DMS114 treated with DMSO at 0.1 percent for 48 hours (cell line): ENCODE measurements at regions not wholly inside any gene's neighbourhood (a gene's known extent, or its start where the extent isn't known, plus 50 kb on each side); places are given as distances from the start of the nearest gene placed in this dataset.

Experiments
- DNase-seq: peaks from one replicate; lab custom pipeline; 2025; ENCODE audit not compliant: unreplicated experiment; lab: John Stamatoyannopoulos, UW

DNA sequence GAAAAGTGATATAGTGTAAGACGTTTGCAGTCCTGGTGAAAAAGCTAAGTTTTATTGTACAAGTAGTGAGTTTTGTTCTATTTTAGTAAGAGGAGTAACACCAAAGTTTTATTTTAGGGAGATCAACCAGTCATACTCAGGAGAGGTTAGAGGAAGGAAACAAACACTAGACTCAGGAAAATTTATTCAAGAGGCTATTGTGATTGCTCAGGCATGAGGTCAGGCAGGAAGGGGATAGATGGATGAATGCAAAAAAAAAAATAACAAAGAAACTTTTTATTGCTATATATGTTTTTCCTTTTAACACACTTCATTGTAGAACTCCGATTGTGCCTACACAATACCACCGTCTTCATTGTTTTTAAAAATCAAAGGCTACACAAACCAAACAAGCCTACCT, 189.0 kb downstream of the LYPLAL1 start:
- no peak for DNase-seq

DNA sequence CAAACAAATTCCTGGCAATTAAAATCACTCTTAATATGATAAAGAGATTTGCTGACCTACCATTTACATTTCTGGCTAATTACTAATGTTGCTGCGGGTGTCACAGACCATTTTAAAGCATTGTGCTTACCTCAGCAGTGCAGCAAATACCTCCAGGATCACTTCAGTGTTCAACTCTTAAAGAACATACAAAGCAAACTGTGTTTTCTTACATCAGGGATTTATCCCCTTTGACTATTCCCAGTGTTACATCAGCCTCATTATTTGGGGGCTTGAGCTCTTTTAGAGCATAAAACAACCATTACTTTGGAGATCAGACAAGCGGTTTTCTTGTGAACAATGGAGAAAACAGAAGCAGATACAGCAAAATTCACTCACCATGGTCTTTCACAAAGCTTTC, 185.4 kb downstream of the LYPLAL1 start:
- DNase-seq = no peak

DNA sequence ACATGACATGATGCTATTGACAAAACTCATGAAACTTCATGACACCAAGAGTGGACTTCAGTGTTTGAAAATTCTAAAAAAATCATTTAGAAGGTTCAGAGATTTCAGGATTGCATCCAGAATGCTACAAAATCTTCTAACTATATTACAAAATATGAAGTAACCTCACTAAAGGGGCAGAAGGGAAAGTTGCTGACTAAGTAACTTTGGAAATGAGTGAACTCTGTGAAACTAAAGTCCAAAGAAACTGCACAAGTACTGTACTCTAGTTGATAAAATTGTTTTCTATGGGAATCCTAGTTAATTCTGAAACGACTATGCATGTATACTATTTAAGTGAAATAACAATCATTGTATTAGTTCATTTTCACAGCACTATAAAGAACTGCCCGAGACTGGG, 184.4 kb downstream of the LYPLAL1 start:
- DNase-seq = no peak

DNA sequence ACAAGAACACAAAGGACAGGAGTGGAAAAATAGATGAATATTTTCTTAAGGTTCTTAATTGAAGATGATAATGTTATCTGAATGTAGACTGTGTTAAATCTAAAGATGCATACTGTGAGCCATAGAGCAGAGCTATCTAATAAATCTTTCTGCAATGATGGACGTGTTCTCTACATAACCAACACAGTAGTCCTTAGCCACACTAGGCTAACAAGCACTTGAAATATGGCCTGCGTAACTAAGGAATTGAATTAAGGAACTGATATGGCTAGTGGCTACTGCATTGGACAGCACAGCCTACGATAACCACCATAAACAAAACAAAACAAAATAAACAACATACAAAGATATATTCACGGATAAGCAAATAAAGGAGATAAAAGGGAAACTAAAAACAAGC, 181.3 kb downstream of the LYPLAL1 start:
- no peak for DNase-seq

DNA sequence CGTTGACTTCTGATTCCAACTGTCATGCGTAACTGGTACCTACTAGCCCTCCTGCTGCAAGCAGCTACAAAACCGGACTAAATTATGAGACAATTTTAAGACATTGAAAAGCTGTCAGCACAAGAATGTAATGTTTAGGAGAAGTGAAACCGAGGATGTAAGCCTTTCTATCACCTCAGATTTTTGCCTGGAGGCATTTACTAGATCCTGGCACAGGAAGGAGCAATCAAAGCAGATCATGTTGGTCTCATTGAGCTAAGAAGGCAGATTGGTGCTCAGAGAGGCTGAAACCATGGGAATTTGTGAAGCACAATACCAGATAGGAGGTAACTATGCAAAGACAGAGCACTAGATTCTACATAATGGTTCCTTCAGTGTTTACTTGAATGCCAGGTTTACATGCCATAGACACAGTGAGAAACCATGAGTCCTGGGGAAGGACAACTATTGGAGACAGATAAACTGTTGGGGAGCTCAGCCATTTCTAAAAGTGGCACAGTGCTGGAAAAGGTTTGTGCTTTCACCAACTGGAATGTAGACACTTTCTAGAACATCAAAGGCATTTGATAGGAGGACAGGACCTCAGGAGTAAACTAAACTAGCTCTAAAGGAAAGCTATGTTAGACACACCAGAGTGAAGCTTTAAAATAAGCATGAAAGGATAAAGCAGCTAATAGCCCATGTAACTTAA, 179.4 kb downstream of the LYPLAL1 start:
- DNase-seq = no peak

DNA sequence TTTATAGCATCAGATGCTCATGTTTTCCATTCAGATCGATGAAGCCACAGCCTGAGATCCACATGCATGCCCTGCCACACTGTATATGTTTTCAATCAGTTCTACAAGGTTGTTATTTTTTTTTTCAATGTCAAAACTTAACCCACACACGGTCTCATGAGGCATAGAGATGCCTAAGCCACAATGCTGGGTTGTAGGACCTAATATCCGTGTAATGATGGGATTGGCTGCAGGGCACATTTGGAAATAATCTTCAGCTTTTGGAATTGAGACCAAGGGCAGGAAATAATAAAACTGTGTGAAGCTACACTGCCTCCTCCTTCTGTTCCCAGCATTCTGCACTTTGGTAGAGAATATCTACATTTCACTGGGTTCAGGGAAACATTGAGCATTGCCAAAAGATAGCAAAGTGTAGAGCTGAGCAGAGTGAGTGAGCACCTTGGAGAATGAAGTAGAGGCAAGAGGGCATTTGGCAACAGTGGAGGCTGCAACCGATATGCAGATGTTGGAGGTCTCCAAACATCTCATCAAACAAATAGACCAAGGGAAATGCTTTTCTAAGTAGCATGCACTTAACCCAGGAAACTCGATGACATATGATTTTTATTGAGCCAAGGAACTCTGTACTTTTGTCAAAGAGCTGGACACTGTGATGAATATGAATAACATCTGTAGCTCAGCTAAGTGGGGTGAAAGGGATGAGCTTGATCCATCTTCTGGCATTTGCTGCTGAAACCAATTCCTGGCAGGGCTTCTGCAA, 176.7 kb downstream of the LYPLAL1 start:
- no peak for DNase-seq

DNA sequence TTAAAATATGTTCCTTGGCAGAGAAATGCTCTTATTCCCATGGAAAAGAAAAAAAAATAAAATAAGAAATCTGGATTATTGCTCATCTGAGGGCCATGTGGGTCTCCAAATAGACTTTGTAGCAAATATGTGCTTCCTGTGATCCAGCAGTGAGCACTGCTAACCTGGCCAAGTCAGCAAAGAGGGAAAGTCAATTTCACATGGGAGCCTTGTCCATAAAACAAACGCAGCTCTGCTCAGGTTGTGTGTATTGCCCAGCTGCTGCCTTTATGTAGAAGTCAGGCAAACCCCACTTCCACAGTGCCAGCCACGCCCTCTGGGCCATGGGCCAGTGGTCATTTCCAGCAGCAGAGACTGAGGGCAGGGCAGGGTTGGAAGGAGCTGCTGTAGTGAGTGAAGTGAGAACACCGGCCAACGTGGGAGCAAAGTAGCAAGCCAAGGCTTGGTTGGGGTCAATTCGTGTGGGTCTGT, 174.3 kb downstream of the LYPLAL1 start:
- DNase-seq = no peak

DNA sequence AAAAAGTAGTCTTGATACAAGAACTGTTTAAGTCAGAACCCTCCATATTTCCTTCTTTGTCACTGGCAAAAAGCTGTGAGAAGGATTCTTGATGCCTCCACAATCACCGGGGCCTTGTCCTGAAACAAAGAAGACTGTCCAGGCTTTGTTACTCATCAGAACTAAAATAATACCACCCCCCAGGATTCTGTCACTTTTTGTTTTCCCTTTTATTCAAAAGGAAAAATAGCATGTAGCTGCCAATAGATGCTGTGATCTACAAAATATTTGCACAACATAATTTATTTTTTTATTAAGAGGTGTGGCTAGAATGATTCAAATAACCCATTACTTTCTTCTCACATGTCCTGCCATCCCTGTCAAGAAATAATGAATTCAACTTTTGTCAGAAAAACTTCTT, 173.7 kb downstream of the LYPLAL1 start:
- no peak for DNase-seq

DNA sequence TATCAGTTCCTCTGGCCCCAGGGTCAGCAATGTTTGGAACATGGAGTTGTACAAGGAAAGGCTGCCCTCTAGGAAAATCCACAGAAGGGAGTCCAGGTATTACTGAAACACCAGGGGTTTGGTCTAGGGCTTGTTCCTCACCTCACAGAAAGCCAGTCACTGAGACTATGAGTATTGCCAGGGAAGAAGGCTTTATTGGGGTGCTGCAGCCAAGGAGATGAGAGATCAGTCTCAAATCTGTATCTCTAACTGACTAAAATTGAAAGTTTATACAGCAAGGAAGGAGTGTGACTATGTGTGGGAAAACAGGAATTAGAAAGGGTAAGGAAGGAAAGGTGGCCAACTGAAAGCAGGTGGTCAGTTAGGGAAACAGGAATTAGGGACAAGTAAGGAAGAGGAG, 172.3 kb downstream of the LYPLAL1 start:
- DNase-seq = no peak

DNA sequence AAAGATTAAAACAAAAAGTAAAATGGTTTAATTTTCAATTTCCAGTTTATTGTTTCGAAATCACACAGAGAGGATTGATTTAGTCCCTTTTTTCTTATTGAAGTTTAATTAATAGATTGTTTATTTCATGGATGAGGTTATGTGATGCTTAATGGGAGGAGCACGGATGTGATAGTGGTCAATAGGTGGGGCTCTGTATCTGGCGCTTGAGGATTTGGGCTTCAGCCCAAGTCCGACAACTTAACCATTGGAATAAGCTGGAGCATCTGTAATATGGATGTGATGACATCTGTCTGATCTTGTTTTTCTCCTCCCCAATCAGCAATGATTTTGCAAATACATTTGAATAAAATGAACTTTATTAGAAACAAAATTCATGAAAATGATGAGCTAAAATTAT, 169.2 kb downstream of the LYPLAL1 start:
- DNase-seq = no peak

DNA sequence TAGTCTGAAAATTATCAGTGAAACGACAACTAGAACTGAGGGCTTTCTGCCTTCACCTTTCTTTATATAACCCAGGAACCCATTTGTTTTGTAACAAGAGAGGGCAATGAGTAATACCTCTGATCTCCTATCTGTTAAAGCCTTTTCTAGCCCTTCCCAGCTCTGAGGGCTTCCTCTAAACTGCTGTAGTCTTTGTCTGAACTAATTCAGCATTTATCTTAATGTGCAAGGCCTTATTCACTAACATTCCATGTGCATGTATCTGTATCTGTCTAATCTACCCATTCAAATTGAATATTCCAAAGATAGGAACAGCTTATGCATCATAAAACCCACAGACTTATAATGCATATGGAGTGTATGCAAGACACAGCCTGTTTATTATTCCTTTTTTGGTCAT, 167.1 kb downstream of the LYPLAL1 start:
- DNase-seq = no peak

DNA sequence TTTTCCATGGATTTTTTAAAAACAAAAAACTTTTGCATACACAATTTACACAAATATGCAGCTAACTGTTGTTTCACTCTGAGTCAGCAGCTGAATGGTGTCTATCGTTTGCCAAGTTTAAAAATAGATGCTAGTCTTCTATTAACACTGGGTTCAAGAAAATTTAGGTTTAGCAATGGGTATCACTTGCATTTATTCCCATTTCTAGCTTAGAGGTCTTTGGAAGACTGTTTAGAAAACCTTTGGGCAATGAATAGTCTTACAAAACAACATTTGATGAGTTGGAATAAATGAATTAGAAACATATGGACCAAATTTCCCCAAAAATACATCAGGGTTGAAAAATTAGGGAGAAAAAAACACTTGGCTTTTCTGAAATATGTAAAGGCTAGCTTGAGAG, 165.8 kb downstream of the LYPLAL1 start:
- DNase-seq = no peak

DNA sequence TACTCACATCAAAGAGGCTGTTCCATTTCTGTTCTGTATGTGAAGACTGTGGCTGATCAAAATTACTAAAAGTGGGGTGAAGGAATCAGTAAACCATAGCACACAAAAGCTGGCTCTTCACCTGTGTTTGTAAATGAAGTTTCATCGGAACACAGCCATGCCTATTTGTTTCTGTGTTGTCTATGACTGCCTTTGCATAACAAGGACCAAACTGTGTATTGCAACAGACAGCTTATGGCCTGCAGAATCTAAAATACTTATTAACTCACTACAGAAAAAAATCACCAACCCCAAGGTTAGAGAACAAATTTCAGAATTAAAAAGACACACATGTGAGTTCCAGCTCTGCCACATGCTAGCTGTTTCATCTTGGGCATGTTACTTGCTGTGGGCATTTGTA, 163.9 kb downstream of the LYPLAL1 start:
- DNase-seq = no peak

DNA sequence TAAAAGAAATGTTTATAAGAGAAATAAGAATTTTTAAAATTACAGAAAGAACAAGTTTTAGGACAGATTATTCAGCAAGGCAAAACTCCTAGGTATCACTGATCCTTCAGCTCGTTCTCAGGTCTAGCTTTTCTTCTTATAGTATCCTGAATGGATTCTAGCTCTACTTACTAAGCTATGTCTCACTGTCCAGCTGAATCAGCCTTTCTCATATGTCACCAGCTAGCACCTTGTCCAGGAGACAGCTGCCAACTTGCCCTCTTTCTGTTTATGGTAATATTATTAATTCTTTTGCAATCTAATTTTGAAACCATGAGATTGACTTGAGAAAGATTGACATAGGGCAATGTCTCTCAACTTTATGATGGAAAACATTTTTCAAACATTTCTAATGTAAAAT, 159.9 kb downstream of the LYPLAL1 start:
- DNase-seq = no peak

DNA sequence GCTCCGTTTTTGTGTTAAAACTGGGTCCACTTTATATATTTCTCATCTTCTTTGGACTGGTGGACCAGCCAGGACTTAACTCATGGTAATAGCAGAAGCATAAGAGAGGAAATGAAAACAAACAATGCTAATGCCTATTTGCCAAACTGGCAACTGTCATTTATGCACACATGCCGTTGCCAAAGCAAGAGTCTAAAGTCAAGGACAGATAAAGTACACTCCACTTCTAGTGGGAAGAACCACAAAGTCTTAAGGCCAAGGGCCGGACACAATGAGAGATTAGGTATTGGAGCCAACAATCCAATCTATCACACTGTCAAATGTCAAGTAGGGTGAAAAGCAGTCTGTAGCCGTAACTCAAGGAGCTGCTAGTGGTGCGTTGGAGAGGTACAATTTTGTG, 157.7 kb downstream of the LYPLAL1 start:
- DNase-seq = no peak

DNA sequence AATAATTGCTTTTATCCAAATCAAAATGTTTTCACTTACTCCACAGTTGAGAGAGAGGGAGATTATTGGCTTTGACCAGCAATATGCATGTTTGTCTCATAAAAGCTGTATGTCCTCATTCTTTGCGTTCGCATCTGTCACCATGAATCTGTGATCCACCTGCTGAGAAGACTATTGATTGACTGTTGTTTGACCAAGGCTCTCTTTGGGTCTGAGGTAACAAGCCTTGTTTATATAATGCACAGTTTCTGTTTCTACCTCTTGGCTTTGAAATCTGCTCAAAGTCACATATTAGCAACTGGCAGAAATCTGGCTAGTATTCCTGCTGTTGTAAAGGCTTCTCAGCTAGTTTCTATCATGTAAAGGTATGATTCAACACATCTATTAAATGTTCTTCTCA, 157.0 kb downstream of the LYPLAL1 start:
- DNase-seq = no peak

DNA sequence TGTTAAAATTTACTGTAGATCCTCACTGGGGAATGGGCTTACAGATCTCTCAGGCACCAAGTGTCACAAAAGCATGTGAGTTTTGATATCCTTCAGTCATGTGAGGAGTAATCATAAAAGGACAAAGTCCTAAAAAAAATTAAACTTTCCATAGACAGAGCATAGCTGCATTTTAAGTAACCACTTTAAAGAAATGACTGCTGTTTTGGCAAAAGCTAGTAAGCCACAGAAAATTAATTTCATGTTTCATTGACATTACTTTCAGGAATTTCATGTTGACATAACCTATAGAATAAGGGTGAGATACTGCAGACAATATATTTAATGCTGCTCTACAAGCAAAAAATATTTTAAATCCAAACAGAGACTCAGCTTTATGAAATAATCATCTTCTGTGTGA, 156.3 kb downstream of the LYPLAL1 start:
- DNase-seq = no peak

DNA sequence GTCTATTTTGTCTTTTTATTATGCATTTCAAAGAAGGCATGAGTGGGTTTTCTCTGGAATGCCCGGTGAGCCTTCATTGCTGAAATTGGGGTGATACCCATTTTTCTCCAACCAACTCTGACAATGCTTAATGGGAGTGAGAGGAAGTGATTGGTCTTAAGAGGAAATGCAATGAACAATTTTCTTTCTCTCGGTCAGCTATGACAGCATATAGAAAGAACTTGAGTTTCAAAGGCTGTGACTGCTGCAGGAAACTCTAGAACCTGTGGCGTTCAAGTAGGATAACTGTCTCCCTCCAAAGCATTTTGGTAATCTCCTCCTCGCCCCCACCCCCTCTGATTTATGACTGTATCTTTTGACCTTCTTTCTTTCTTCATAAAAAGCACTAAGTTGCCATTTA, 155.9 kb downstream of the LYPLAL1 start:
- DNase-seq = no peak

DNA sequence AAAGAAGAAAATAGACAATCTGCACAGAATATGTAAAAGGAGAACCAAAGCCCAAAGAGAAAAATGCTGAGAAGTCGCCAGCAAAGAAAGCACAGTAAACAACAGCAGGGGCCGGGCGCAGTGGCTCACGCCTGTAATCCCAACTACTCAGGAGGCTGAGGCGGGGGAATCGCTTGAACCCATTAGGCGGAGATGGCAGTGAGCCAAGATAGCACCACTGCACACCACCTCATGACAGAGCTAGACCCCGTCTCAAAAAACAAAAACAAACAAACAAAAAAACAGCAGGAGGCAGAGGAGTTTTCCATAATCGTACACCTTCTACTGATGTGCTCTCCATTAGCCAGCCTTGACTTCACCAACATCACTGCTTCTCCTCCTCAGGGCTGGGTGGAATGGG, 153.2 kb downstream of the LYPLAL1 start:
- DNase-seq = no peak

DNA sequence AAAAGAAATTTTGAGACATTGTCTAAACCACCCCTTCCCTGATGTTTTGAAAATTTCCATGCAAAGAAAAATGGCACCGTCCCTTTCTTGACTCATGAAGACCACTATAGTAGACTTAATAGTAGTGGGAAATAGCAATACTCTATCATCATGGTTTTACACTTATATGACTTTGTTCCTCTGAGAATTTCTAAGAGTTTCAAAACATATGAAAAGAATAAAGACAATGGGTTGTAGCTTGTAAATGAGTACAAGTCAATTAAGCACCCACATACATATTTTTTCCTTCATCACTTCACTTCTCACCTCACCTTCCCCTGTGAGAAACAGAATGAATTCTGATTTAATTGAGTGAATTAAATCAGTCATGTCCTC, 151.7 kb downstream of the LYPLAL1 start:
- DNase-seq = no peak

DNA sequence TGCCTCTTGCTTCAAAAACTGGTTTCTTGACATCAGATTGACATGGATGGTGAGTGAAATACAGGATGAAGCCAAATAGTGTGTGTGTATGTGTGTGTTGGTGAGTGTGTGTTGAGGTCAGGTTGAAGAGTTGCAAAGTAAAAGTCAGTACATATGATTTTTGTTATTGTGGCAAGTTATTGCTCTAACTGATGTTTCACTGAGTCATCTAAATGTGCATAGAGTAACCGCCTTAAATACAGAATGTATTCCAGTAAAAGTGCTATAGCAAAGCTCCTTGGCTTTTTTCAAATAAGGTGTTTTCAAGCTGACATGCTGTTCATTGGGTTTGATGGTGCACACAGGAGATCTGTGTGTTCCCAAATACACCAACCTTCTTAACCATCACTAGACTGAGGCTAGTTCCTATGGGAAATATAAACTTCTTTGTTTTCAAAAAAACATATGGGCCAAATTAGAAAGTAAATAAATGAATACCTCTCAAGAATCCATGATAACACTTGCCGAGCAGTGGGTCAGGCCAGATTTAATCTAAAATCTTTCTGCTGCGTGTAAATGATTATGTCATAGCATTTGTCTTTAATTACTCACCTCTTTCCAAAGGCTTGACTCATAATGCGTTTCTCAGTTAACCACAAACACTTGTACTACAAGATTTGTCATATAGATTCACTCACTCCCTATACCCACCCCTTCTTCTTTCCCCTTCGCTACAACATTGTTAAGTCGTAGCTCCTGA, 151.1 kb downstream of the LYPLAL1 start:
- no peak for DNase-seq

DNA sequence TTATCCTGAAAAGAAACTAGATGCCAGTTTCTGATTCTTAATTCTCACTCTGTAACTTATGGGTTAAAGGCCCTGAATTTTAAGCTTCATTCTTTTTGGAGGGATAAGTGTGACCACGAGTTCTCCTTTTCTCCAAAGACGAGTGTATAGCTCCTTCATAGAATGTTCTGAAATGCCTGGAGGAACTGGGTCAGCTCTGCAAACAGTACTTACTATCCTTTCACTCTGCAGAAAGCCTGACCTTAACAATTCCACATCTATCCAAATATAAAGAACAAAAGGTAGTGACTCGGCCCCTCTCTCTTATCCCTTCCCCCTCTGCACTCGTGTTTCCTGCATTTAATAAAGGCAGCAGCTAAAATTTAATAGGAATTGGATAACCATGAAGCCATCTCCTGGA, 150.5 kb downstream of the LYPLAL1 start:
- no peak for DNase-seq
